ENCODE measurements at regions not wholly inside any gene's neighbourhood (a gene's known extent, or its start where the extent isn't known, plus 50 kb on each side); places are given as distances from the start of the nearest gene placed in this dataset.

DNA sequence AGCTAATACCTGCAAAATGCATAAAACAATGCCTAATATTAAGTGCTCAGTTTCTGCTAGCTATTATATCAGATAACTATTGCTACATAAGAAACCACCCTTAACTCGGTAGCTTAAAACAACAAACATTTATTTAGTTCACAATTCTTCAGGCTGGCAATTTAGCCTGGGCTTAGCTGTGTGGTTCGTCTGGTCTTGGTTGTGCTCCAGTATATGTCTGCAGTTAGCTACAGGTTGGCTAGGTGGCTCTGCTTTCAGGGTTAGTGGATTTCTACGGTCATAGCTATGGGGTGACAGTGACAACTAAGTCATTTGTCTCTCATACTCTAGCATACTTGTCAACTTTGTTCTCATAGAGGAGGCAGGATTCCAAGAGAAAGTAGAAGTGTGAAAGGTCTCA, 61.8 kb upstream of the NRP1 start:
- TF ChIP-seq EZH2 (IDR thresholded peaks at IDR 0.05; ENCODE audit: low read depth, low read length, severe bottlenecking) = no peak
- TF ChIP-seq, protein P1, sequence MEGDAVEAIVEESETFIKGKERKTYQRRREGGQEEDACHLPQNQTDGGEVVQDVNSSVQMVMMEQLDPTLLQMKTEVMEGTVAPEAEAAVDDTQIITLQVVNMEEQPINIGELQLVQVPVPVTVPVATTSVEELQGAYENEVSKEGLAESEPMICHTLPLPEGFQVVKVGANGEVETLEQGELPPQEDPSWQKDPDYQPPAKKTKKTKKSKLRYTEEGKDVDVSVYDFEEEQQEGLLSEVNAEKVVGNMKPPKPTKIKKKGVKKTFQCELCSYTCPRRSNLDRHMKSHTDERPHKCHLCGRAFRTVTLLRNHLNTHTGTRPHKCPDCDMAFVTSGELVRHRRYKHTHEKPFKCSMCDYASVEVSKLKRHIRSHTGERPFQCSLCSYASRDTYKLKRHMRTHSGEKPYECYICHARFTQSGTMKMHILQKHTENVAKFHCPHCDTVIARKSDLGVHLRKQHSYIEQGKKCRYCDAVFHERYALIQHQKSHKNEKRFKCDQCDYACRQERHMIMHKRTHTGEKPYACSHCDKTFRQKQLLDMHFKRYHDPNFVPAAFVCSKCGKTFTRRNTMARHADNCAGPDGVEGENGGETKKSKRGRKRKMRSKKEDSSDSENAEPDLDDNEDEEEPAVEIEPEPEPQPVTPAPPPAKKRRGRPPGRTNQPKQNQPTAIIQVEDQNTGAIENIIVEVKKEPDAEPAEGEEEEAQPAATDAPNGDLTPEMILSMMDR (IDR thresholded peaks at IDR 0.05; ENCODE audit: control extremely low read depth in 1 of 3, insufficient read depth in 1 of 3, low read depth in 1 of 3, low read length in 3 of 3) = no peak
- no peak for TF ChIP-seq BACH1 (IDR thresholded peaks at IDR 0.05; ENCODE audit: low read length)
- TF ChIP-seq GTF2F1 (IDR thresholded peaks at IDR 0.05; ENCODE audit: borderline replicate concordance, low read depth, low read length) = no peak

Measured in H1 (cell line).